Heart right ventricle (tissue), 16 donors: ENCODE measurements at regions not wholly inside any gene's neighbourhood (a gene's known extent, or its start where the extent isn't known, plus 50 kb on each side); places are given as distances from the start of the nearest gene placed in this dataset.

Experiments
- ATAC-seq, 8 donors: fragments of 200-7000 bp; cut with Tn5 transposase; one replicate each; pipeline ENCODE4 v1.9.1; 2020; ENCODE audit warnings: mild to moderate bottlenecking in 8 of 8, moderate library complexity in 8 of 8, moderate number of reproducible peaks in 1 of 8
- DNase-seq, 2 donors: peaks; one replicate each; pipeline ENCODE4 v3.0.0-alpha.2; 2020
- H3K27ac ChIP-seq, 10 donors: fragments of 200-600 bp; sonication (generic) in 2 of 10; one replicate each; pipeline versions ENCODE4 v1.5.0 to v1.8.0; 2020 to 2022; ENCODE audit warnings: mild to moderate bottlenecking in 3 of 10
- H3K27me3 ChIP-seq, 7 donors: fragments of 200-600 bp; one replicate each; pipeline ENCODE4 v1.8.0; 2021 to 2022; ENCODE audit warnings: mild to moderate bottlenecking in 2 of 7
- H3K36me3 ChIP-seq, 9 donors: fragments of 200-600 bp; sonication (generic) in 1 of 9; one replicate each; pipeline versions ENCODE4 v1.5.0 to v1.8.0; 2020 to 2022; ENCODE audit warnings: mild to moderate bottlenecking in 2 of 9
- H3K4me1 ChIP-seq, 9 donors: fragments of 200-600 bp; sonication (generic) in 1 of 9; one replicate each; pipeline versions ENCODE4 v1.5.0 to v1.8.0; 2020 to 2022; ENCODE audit warnings: mild to moderate bottlenecking in 4 of 9
- H3K4me3 ChIP-seq, 10 donors: fragments of 200-600 bp; sonication (generic) in 2 of 10; one replicate each; pipeline versions ENCODE4 v1.5.0 to v1.8.0; 2020 to 2022; ENCODE audit warnings: mild to moderate bottlenecking in 7 of 10, moderate library complexity in 2 of 10
- H3K9me3 ChIP-seq, 11 donors: fragments of 200-600 bp in 10 of 11; sonication (generic) in 2 of 11; one replicate each; pipeline versions ENCODE4 v1.5.0 to v1.8.0; 2013 to 2022; ENCODE audit warnings: mild to moderate bottlenecking in 2 of 11, control low read depth in 1 of 11, moderate library complexity in 1 of 11
- CTCF ChIP-seq, 9 donors: fragments of 200-600 bp; sonication (generic) in 2 of 9; IDR thresholded peaks; one replicate each; pipeline versions ENCODE4 v1.5.0 to v1.8.0; 2021 to 2022; ENCODE audit warnings: antibody characterized with exemption in 9 of 9, mild to moderate bottlenecking in 5 of 9, moderate library complexity in 1 of 9
- WGBS, 2 donors: extraction: QIAGEN DNeasy Blood & Tissue Kit; methylation state at CpG; one replicate each; pipeline ENCODE4 v1.1.7; 2013; ENCODE audit warnings: inconsistent platforms in 1 of 2; 5-methylcytosine and 5-hydroxymethylcytosine counted together
- intact Hi-C, 10 donors: fragments of 100-400 bp; cut with DNase I; formaldehyde crosslinking; loops; one replicate each; pipeline versions ENCODE4 v1.11.1 to v1.14.2; 2022
- donor health status: Arrhythmogenic right ventricular cardiomyopathy.
- donor health status: ischemic (EF 13 %, LVEDD 7.1; RV severe dilation, severe dysfunction).
- donor health status: healthy with polysubstance abuse.
- donor health status: DM: no; HTN: yes; CAD: no.
- donor health status: DM: no; HTN: no; CAD: no.
- donor health status: ischemic (EF 25% LVEDD 6.9; RV normal size, moderate dysfunction).
- donor health status: ischemic (EF 25% LVEDD 5.7; RV mildly dilated, moderate dysfunction).
- donor health status: healthy.
- donor health status: DM: yes; HTN: yes; CAD: no.
- donor health status: Ischemic cardiomyopathy.
- donor health status: ischemic (EF 35%, LVEDD 5.7; RV mildly dilated, moderate dysfunction).
- donor health status: nonischemic (EF 11% LVEDD 7.7; RV severe dilation, severe dysfunction).
- donor health status: DM: yes; HTN: yes; CAD: no.
- donor health status: PGD.
- donor health status: ischemic (EF 29% LVEDD 5.4; RV normal size, mild dysfunction).
- donor health status: nonischemic (EF 23%, LVEDD 6.1; RV moderate dilation, normal function).

GRCh38 chr12:124689631-124690030, 122.2 kb upstream of the NCOR2 start:
- Histone ChIP-seq H3K27ac (peak overlapping the region in 1 of 10 donors; percentile 84), H3K4me1 (peaks cover 14 to 61% (median 46%) of the 10 kb centered on the region in 9 donors), H3K36me3 (no peaks in the 10 kb centered on the region), H3K27me3 (no peaks in the 10 kb centered on the region), H3K4me3 (no peak overlapping the region), H3K9me3 (peaks cover 0 to 25% (median 13%) of the 10 kb centered on the region in 11 donors)
- WGBS, 2 donors: 64 to 65% methylated on average over 2 of the region's 2 CpGs
- TF ChIP-seq CTCF (IDR thresholded peaks at IDR 0.05): no peak
- intact Hi-C loops: loop anchor here in 4 of 10 donors (5.0 to 10.0 kb wide), 6 partner anchors 43 to 305 kb away; partner anchors contain the start of gene NCOR2 (in 3 of the 4)
- ATAC-seq (no peak), DNase-seq (no peak)

GRCh38 chr12:124688356-124688992, 121.1 kb upstream of the NCOR2 start:
- Histone ChIP-seq H3K27ac (peak overlapping the region; percentile 28 to 91 (median 73)), H3K36me3 (no peaks in the 10 kb centered on the region), H3K4me3 (no peak overlapping the region), H3K9me3 (peaks cover 0 to 25% (median 13%) of the 10 kb centered on the region in 11 donors), H3K27me3 (no peaks in the 10 kb centered on the region), H3K4me1 (peaks cover 13 to 65% (median 45%) of the 10 kb centered on the region in 9 donors)
- ATAC-seq (peak in 4 of 8 donors; percentile 4 to 34 (median 30)), DNase-seq (no peak)
- no peak for TF ChIP-seq CTCF (IDR thresholded peaks at IDR 0.05)
- WGBS, 2 donors: 53 to 56% methylated on average over 6 of the region's 6 CpGs
- intact Hi-C loops: loop anchor here in 4 of 10 donors (5.0 to 10.0 kb wide), 6 partner anchors 44 to 304 kb away; partner anchors contain the start of gene NCOR2 (in 3 of the 4)

GRCh38 chr12:124687917-124688316, 120.5 kb upstream of the NCOR2 start:
- Histone ChIP-seq H3K27ac (peak overlapping the region; percentile 28 to 91 (median 73)), H3K9me3 (peaks cover 0 to 22% (median 13%) of the 10 kb centered on the region in 11 donors), H3K27me3 (no peaks in the 10 kb centered on the region), H3K4me3 (no peak overlapping the region), H3K36me3 (no peaks in the 10 kb centered on the region), H3K4me1 (peaks cover 13 to 70% (median 50%) of the 10 kb centered on the region in 9 donors)
- DNase-seq (peak; percentile 48 to 50), ATAC-seq (peak; percentile 18 to 58 (median 43))
- no peak for TF ChIP-seq CTCF (IDR thresholded peaks at IDR 0.05)
- intact Hi-C loops: loop anchor here in 4 of 10 donors (5.0 to 10.0 kb wide), 6 partner anchors 44 to 303 kb away; partner anchors contain the start of gene NCOR2 (in 3 of the 4)
- 31 to 32% methylated on average over 11 of the region's 11 CpGs for WGBS, 2 donors

GRCh38 chr12:124687174-124687902, 119.9 kb upstream of the NCOR2 start:
- H3K4me3 ChIP-seq: no peak overlapping the region
- DNase-seq: no peak
- WGBS, 2 donors: 70 to 71% methylated on average over 9 of the region's 9 CpGs
- intact Hi-C loops: loop anchor here in 4 of 10 donors (5.0 to 10.0 kb wide), 6 partner anchors 45 to 303 kb away; partner anchors contain the start of gene NCOR2 (in 3 of the 4)
- no peak for TF ChIP-seq CTCF (IDR thresholded peaks at IDR 0.05)
- H3K27me3 ChIP-seq: no peaks in the 10 kb centered on the region
- H3K4me1 ChIP-seq: peaks cover 13 to 76% (median 54%) of the 10 kb centered on the region in 9 donors
- peak overlapping the region; percentile 28 to 91 (median 73) for H3K27ac ChIP-seq
- peak in 7 of 8 donors; percentile 4 to 59 (median 21) for ATAC-seq
- H3K9me3 ChIP-seq: peaks cover 0 to 16% (median 9%) of the 10 kb centered on the region in 11 donors
- no peaks in the 10 kb centered on the region for H3K36me3 ChIP-seq
